GM19328 (cell line): ENCODE measurements at regions not wholly inside any gene's neighbourhood (a gene's known extent, or its start where the extent isn't known, plus 50 kb on each side); places are given as distances from the start of the nearest gene placed in this dataset.

Source experiments
- ATAC-seq: cut with Tn5 transposase; IDR thresholded peaks from one replicate; pipeline ENCODE4 v1.9.1; 2021; ENCODE audit warnings: mild to moderate bottlenecking, moderate library complexity; ENCODE audit not compliant: unreplicated experiment

DNA sequence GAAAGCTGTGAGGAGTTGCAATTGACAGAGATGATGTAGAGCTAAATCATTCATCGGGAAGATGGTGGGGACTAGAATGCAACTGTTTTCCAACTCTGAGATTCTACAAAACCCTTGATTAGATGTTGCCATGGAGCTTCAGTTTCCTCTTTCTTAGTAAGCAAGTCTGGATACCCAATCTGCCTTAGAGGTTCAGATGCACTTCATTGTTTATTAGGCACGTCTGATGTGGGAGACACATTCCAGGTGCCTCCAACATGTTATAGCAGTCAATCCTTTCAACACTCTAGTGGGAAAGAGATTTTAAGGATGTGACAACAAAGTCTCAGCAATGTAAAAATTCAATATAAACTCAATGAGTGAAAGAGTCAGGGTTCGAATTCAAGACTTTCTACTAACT, 291.3 kb upstream of the PHYHIPL start:
- no peak for ATAC-seq

DNA sequence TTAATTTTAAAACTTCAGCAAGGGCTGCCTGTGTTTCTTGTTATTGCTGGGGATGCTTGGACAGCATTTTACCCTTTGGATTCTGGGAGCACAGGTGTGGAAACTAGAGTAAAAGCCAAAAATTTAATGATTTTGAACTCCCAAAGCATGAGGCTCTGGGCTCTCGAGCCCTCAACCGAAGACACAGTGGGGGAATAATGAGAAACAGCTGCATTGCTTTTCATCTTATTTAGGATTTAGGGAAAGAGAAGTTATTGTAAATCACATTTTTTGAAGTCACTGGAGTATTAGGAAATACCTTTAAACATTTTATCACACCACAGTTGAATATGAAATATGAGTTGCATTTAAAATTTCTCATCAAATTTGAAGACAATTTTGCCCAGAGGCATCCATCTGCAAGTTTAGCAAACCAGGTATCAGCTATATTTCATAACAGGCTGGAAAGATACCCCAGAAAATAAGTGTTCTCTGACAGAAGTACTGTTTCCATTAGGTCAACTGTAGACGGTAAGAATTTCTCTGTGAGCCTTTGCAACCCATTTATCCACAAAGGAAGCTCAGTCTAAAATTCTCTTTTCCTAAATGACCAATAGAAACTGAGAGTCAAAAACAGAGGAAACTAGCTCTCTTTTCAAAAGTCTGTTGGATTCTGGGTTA, 290.6 kb upstream of the PHYHIPL start:
- no peak for ATAC-seq

DNA sequence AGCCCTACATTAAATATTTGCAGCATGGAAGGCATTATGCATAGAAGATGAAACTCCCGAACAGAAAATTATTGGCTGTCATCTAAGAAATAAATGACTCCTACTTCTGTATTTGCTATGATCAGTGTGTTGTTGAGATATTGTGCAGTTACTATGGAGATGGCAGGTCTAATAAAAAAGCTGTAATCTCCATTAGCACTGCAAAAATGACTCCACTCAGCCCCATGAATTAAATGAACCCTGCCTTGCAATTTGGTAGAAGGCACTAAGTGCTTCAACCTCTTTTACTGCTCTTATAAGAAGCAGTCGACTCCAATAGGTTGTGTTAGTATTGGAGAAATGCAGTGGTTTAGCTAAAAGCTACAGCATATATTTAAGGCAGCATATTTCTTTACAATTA, 290.0 kb upstream of the PHYHIPL start:
- no peak for ATAC-seq

DNA sequence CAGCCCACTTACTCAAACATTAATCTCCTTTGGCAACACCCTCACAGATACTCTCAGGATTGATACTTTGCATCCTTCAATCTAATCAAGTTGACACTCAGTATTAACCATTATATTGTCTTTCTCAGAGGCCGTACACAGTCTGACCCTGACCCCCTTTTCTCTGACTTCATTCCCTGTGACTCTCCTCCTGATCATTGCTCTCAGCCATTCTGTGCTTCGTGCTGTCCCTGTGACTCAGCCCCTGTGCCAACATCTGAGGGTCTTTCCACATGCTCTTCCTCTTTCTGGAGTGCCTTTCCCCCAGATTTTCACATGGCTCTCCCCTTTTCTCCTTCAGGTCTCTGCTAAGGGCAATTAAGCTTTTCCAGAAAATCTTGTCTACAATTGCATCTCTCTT, 289.0 kb upstream of the PHYHIPL start:
- ATAC-seq, result no peak

DNA sequence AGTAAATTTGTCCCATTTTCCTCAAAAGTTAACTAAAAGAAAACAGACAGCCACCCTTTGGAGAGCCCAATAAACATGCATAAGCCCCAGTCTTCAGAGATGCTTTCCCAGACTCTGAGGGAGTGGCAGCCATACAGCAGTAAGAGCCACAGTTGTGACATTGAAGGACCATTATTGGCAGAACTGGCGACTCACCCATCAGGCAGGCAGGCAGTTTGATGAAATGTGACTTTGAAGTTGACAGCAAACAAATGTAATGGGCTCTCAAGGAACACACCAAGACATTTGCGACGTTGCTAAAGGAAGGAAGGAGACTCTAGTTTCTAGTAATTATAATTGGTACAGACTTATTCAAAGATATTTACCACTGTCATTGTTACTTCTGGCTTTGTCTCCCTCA, 287.5 kb upstream of the PHYHIPL start:
- ATAC-seq, result no peak

DNA sequence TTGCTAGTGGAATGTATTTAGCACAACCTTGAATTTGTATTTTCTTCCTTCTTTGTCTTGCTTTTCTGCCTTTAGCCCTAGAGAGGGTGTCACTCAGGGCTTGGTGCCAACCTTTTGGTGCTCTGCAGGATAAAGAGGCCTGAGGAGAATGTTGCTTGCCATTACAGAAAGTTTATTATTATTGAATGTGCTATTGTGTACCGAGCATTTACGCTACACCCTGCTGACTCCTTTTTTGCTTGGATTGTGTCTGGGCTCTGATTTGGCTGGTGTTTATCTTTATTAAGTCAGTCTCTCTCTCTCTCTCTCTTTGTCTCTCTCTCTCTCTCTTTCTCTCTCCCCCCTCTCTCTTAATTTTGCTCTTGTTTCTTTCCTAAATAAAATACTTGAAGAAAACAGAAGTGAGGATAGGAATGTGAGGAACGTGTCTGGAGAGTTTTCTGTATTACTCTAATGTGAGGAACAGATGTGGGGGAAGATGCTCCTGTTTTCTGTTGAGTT, 284.4 kb upstream of the PHYHIPL start:
- ATAC-seq, result no peak

DNA sequence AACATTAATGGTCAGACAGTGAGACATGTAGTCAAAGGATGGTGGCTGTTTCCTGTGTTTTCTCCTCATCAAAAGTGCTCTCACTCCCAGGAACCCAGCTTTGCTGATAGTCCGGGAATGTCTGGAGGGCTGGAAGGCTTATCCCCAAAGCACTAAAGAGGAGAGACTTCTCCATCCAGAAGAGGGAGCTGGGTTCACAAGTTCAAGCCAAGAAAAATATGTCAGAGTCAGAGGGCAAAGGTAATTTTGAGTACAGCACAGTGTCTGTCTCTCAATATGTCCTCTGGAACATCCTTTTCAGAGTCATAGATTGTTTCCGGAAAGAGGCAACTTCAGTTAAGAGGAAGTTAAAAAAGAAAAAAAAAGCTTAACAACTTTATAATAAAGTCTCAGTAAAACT, 281.5 kb upstream of the PHYHIPL start:
- no peak for ATAC-seq

DNA sequence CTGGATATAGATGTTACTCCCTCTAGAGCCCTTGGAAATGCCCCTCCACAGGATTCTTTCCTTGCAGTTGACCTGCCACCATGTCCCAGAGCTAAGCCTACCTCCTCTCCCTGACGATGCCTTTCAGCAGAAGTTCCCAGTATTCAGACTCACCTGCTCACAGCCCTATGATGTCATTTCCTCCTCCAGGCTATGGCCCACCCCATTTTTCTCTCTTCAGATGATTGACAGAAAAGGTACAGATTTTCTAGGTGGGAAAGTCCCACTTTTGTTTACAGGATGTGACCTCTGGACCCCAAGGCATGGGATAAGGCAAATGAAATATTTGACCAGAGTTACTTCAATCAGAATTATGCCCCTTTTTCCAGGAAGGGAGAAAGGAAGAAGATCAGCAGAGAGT, 280.2 kb upstream of the PHYHIPL start:
- no peak for ATAC-seq

DNA sequence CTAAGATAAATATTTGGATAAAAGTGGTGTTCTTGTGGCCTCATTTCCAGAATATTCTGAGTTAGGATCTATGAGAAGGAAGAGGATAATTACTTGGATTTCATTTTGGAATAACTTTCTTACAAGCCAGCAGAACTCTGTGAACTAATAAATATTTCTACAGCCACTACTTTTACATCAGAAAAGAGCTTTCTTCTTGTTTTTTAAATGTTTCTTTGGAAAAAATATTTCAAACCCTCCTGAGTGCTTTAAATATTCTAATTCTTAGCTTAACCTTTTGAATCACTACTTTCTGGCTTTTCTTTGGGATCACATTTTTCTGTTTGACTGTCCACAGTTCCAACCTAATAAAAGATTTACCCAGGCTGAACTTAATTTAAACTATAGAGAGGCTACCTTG, 279.2 kb upstream of the PHYHIPL start:
- ATAC-seq, result no peak

DNA sequence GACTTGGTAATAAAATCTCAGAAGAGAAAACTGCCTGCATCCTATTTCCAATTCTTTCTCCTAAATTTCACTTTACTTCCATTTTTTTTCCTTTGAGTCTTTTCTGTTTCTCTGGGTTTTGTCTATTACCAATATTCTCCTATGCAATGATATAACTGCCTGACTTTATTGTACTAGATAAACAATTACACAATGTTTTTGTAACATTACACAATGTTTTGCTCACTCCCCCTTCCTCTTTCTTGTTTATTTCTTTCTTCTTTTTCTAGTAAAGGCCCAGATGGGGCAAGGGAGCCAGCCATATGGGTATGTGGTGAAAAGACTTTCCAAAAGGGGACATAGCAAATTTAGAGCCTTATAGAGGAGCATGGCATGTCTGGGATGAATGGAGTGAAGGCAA, 278.7 kb upstream of the PHYHIPL start:
- no peak for ATAC-seq

DNA sequence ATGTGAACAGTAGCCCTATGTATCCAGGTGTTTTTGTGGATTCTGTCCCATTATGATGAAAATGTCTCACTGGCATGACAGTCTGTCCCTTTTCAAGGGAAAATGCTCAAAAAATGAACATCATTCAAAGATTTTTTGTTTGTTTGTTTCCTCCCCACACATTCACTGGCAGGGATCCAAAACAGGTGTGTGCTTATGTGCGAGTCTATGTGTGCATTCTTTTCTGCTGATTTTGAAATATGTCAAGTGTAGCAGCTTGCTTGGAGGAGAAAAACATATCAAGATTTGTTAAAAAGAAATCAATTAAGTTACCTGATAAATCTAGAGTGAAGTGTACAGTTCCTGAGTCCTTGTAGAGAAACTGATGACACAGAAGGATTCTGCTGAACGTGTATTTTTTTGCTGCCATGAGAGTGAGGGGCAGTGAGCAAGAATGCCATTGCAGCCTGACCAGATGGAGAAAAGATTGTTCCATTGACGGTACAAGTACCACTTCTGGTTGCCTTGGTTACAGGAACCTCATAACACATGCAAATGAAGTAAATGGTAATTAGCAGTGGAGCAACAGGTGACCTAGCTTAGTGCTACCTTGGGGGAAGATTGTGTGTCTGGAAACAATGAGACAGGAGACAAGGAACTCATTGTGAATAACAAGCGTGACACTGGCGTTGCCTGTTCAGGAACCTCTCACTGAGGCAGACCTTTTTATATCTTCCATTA, 277.4 kb upstream of the PHYHIPL start:
- ATAC-seq, result no peak

DNA sequence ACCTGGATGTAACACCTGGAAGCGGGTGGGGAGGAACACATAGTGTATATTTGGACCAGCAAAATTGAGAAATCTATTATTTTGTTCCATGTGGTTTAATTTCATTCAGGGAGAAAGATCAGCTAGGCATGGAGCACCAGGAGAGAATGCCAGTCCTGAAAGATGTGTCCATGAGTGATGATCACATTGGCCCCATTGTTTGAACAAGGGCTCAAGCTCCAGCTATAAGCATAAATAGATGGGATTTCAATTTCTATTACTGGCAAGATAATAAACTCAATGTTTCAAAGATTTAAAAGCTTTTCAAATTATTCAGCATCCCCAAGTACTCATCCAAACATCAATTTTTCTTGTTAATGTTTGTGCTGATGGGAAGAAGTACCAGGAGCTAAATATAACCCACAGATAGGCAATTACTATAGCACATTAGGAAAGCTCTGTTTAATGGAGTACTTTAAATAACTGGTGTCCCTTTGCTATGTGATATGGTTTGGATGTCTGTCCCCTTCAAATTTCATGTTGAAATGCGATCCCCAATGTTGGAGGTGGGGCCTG, 275.3 kb upstream of the PHYHIPL start:
- no peak for ATAC-seq

DNA sequence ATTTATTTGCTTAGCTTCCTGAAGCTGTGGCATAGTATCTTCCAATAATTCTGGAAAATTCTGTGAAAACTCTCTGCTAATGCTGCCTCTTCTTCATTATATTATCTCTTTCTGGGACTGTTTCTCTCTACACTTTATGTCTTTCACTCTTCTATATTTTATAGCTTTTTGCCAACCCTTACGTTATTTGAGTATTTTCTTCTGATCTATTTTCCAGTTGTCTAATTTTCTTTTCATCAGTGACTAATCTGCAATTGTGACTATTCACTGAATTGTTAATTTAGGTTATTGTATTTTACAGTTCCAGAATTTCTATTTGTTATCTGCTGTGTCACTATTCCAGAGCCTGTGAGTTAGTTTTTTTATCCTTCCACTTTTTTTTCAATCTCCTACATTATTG, 273.4 kb upstream of the PHYHIPL start:
- ATAC-seq, result no peak

DNA sequence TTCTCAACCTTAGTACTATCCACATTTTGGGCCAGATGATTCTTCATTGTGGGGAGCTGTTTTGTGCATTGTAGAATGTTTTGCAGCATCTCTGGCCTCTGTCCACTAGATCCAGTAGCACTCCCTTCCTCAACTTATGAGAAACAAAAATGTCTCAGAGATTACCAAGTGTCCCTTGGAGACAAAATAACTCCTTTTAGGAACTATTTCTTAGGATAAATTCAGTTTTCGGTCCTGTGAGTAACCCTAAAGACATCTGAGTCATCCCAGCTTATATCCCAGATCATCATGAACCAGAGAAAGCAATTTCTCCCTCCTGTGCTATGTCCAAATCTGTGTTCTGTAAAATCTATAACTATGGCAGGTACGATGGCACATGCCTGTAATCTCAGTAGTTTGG, 266.6 kb upstream of the PHYHIPL start:
- no peak for ATAC-seq

DNA sequence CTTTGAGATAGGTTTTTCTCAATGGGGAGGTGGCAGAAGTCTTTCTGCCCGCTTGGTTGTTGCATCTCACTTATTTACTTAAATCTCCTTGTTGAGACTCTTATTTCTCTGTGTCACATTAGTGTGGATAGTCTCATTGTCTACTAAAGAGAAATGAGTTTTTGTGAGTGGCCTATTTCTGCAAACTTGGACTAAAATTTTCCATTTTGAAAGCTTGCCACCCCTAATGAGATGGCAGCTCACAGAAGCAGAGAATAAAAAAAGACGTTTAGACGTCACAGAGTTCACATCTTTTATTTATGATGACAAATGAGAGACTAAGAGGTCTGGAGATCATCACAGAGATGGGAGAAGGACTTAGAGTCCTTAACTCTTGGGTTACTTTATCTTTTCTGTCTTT, 262.7 kb upstream of the PHYHIPL start:
- no peak for ATAC-seq

DNA sequence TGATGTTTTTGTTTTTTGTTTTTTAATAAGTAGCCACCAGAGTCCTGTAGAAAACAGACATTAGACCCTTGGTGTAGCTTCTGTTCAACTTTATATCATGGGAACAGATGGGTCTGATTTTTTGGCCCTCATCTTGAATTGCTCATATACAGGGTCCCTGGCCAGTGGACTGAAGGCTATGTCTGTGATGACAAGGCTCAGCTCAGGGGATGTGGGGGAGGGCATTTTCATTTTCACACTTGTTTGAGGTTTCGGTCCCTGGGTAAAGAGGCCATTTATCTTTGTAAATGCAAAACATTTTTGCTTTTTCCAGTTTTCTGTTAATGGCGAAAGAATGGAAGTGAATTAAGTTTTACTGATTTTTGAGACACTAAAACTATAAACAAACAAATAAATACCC, 257.6 kb upstream of the PHYHIPL start:
- no peak for ATAC-seq

DNA sequence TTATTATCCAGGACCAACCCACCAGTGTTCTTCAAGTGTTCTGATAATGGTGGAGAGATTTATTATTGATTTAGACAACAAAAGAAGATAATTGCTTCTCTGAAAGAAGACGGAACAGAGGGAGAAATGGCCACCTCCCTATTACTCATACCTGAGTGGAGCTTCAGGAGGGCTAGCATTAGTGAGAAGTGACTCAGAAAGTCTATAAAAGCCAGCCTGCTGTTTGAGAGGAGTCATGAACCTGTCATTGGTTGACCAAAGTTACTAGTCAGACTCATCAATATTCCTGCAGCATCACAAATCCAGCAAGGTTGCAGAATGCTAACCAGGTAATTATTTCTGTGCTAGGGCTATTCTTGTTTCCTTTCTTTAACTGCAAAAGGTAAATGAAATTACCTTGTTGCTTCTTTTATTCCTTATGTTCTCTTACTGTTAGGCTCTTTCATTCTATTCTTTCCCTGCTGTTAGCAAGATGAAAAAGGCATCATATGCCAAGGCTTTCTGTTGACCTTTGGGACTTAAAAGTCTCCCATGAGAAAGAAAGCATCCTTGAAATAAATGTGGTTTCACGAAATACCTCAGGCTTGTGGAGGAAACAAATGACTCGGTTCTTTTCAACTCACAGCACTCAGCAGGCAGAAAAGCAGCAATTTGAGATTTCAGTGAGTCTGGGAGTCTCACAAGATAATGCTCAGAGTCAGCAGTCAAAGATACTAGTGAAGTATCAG, 256.4 kb upstream of the PHYHIPL start:
- ATAC-seq, result no peak

DNA sequence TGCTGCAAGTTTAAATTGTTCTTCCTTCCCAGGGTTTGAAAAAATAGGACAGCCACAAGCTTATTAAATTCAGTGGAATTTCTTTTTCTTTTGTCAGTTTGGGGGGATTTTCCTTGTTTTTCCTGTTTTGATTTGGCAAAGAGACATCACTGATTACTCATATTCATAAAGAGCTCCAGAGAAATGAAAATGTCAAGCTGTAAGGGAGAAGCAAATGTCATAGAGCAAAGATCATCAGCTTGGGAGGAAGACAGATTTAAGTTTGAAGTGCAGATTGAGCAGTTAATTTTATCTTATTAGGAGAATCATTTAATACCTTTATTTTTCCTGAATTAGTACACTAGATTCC, 255.8 kb upstream of the PHYHIPL start:
- ATAC-seq, result no peak

DNA sequence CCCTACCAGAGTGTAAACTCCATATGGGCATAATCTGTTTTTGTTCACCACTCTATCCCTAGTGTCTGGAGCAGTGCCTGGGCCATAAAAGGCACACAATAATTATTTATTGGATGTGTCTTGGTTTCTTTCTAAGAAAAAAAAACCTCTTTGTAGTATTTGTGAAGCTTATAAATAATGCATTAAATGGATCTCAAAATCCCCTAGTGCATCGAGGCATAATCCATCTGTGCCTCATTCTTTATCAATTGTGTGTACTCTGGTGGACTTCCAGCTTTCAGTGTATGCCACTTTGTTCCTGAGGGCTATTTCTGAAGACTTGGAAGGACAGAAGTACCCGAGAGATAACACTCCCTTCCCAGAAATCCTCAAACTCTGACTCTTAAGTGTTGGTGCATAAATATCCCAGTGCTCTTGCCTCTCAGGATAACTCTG, 255.0 kb upstream of the PHYHIPL start:
- no peak for ATAC-seq

DNA sequence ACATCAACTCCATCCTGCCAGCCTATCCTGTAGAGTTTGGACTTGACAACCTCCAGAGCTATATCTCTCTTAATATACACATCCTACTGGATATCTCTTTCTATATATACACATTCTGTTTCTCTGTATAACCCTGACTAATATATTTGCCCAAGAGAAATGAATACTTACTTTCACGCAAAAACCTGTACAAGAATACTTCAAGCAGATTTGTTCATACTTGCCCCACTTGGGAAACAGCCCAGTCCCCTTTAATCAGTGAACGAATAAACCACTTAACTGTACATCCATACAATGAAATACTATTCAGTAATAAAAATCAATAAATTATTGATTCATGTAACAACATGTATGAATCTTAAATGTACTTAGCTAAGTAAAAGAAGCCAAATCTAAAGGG, 251.1 kb upstream of the PHYHIPL start:
- no peak for ATAC-seq

DNA sequence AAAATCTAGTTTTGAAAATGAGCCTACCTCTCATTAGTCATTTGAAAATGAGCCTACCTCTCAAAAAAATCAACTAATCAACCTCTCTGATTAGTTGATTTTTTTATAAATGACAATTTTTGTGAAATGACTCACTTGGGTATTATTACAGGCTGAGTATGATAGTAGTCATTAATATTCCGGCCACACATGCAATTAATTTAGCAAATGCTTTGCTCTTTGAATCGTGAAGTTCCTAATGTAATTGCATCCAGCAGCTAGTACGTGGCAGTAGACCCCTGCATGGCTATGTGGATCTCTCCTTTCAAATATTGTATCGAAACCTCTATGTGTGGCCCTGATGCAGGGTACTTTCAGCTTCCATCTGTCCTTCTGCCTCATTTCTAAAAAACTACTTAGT, 245.9 kb upstream of the PHYHIPL start:
- no peak for ATAC-seq

DNA sequence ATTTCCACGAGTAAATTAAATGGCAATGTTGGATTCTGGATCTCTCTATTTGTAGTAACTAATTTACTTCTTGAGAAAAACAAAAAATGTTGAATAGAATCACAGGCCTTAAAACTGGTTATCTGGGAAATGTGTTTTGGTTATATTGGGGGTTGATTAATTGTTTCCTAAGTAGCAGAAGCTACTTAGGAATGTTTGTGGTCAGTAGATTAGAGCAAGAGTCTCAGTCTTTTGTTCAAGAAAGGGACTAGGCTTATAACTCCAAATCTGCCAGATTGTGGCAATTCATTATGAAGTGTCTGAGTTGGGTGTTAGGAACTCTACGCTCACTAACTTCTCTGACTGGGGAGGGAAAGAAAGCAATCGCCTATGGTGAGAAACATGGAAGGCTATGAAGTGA, 244.3 kb upstream of the PHYHIPL start:
- ATAC-seq, result no peak
